Muscle layer of colon (tissue), 2 donors: ENCODE measurements at regions not wholly inside any gene's neighbourhood (a gene's known extent, or its start where the extent isn't known, plus 50 kb on each side); places are given as distances from the start of the nearest gene placed in this dataset.

Source experiments
- H3K27ac ChIP-seq: one replicate; pipeline ENCODE4 v1.7.0; 2013; ENCODE audit warnings: low read depth, mild to moderate bottlenecking, low read length, moderate library complexity
- H3K27me3 ChIP-seq, 2 donors: one replicate each; pipeline ENCODE4 v1.7.0; 2013; ENCODE audit warnings: low read length in 2 of 2, mild to moderate bottlenecking in 2 of 2; ENCODE audit not compliant: insufficient read depth in 2 of 2, control insufficient read depth in 1 of 2
- H3K36me3 ChIP-seq: one replicate; pipeline ENCODE4 v1.7.0; 2013; ENCODE audit warnings: mild to moderate bottlenecking, low read length; ENCODE audit not compliant: insufficient read depth
- H3K4me1 ChIP-seq: one replicate; pipeline ENCODE4 v1.7.0; 2013; ENCODE audit warnings: mild to moderate bottlenecking, low read length; ENCODE audit not compliant: insufficient read depth
- H3K4me3 ChIP-seq, 2 donors: one replicate each; pipeline ENCODE4 v1.7.0; 2013; ENCODE audit warnings: low read length in 2 of 2, low read depth in 1 of 2, mild to moderate bottlenecking in 1 of 2, moderate library complexity in 1 of 2
- H3K9ac ChIP-seq: one replicate; pipeline ENCODE4 v1.7.0; 2013; ENCODE audit warnings: low read length
- H3K9me3 ChIP-seq: one replicate; pipeline ENCODE4 v1.7.0; 2013; ENCODE audit warnings: mild to moderate bottlenecking, low read length
- donor health status: abdominal sarcoma.
- donor health status: Adenocarcinoma of cecum.

DNA sequence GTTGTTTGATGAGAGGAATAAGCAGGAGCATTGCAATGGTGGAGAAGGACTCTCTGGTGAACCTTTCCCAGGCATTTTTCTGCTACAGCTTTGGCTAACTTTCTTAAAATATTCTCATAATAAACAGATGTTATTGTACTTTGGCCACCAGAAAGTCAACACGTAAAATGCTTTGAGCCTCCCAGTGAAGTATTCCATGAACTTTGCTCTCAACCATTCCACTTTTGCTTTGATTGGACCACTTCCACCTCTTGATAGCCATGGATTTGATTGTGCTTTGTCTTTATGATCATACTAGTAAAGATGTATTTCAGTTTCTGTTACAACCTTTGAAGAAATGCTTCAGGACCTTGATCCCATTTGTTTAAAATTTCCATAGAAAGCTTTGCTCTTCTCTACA is 241.1 kb downstream of the TENT5A start:
- Histone ChIP-seq H3K9ac (no peak overlapping the region), H3K27me3 (no peaks in the 10 kb centered on the region), H3K9me3 (no peaks in the 10 kb centered on the region), H3K36me3 (no peaks in the 10 kb centered on the region), H3K27ac (no peak overlapping the region), H3K4me3 (no peak overlapping the region), H3K4me1 (no peaks in the 10 kb centered on the region)

DNA sequence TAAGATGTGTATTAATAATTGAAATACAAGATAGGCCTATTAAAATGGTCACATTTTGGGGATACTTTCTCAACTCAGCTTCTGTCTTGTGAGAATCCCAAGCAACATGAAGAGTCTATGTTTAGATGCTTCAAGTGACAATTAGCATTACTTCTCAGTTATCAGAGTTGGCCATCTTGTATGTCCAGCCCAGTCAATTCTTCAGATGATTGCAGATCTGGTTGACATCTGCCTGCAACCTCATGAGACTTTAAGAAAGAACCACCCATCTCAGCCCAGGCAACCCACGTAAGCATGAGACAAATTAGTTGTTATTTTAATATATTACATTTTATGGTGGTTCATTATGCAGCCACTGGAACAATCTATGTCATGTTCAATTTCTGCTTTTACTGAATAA is 256.5 kb downstream of the TENT5A start:
- no peaks in the 10 kb centered on the region for H3K9me3 ChIP-seq
- no peaks in the 10 kb centered on the region for H3K36me3 ChIP-seq
- no peaks in the 10 kb centered on the region for H3K4me1 ChIP-seq
- no peak overlapping the region for H3K27ac ChIP-seq
- H3K9ac ChIP-seq, result no peak overlapping the region
- no peaks in the 10 kb centered on the region for H3K27me3 ChIP-seq
- H3K4me3 ChIP-seq, result no peak overlapping the region

GRCh38 chr6:81491454-81492101 is 260.9 kb downstream of the TENT5A start:
- no peaks in the 10 kb centered on the region for H3K4me1 ChIP-seq
- no peak overlapping the region for H3K9ac ChIP-seq
- no peaks in the 10 kb centered on the region for H3K9me3 ChIP-seq
- no peaks in the 10 kb centered on the region for H3K27me3 ChIP-seq
- H3K36me3 ChIP-seq, result no peaks in the 10 kb centered on the region
- H3K4me3 ChIP-seq, result no peak overlapping the region
- no peak overlapping the region for H3K27ac ChIP-seq

DNA sequence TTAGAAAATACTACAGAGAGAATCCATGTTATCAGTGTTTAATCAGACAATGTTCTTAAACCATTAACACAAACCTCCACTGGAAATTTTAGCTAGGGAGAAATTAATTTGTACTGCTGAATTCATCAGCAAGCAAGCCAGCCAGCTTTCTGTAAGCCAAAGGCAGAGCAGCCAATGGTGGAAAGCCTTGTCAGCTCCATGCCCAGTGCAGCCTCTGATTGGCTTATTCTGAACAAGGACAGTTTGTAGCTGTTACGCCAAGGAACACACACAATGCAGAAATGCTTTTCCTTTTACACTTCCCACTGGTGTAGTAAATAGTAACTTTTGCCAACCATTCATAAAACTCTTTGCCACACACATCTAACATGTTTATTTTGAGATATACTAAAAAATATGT is 265.0 kb downstream of the TENT5A start:
- H3K4me3 ChIP-seq, result no peak overlapping the region
- H3K9ac ChIP-seq, result no peak overlapping the region
- H3K9me3 ChIP-seq, result no peaks in the 10 kb centered on the region
- H3K27me3 ChIP-seq, result no peaks in the 10 kb centered on the region
- no peak overlapping the region for H3K27ac ChIP-seq
- peaks cover 7% of the 10 kb centered on the region for H3K4me1 ChIP-seq
- H3K36me3 ChIP-seq, result no peaks in the 10 kb centered on the region

- H3K4me3 ChIP-seq, result no peak overlapping the region
- no peaks in the 10 kb centered on the region for H3K9me3 ChIP-seq
- H3K9ac ChIP-seq, result no peak overlapping the region
- H3K27ac ChIP-seq, result no peak overlapping the region
- peaks cover 7% of the 10 kb centered on the region for H3K4me1 ChIP-seq
- H3K27me3 ChIP-seq, result no peaks in the 10 kb centered on the region
- no peaks in the 10 kb centered on the region for H3K36me3 ChIP-seq
These were observed 266.2 kb downstream of the TENT5A start for GRCh38 chr6:81486234-81486633.

DNA sequence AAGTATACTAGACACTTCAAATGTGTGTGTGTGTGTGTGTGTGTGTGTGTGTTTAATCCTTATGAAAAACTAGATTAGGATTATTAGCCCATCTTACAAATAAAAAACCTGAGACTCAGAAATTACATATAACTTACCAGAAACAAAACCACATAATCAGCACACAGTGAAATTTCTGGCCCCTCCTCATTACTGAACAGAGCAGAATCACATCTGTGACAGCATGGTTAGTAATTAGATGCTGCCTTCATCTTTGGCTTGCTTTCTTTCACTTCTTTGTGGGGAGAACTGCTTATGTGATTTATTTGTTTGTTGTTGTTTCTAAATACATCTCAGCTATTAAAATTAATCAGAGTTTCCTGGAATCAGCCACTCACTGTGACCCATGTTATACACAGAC is 267.1 kb downstream of the TENT5A start:
- Histone ChIP-seq H3K4me3 (no peak overlapping the region), H3K4me1 (peaks cover 7% of the 10 kb centered on the region), H3K27me3 (no peaks in the 10 kb centered on the region), H3K9me3 (no peaks in the 10 kb centered on the region), H3K27ac (no peak overlapping the region), H3K9ac (no peak overlapping the region), H3K36me3 (no peaks in the 10 kb centered on the region)

GRCh38 chr6:81484251-81484650 is 268.2 kb downstream of the TENT5A start:
- H3K27me3 ChIP-seq, result no peaks in the 10 kb centered on the region
- H3K4me3 ChIP-seq, result no peak overlapping the region
- H3K36me3 ChIP-seq, result no peaks in the 10 kb centered on the region
- H3K9me3 ChIP-seq, result no peaks in the 10 kb centered on the region
- H3K9ac ChIP-seq, result no peak overlapping the region
- H3K4me1 ChIP-seq, result peaks cover 7% of the 10 kb centered on the region
- no peak overlapping the region for H3K27ac ChIP-seq

DNA sequence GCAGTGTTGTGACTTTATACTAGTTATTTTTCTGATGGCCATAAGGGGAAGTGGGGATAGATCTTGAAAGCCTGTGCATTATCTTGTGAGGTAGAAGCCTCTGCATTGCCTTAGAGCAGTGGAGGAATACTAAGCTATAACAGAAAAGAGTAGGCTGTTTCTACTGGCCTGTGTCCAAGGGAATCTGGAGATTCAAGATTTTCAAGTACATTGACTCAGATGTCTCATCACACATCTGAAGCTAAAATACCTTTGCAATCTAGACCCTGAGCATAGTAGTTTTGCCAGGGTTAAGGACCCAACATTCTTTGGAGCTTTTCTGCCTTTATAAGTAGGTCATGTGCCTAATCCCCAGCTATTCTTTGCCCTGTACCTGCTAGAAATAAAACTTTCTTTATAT is 272.3 kb downstream of the TENT5A start:
- no peaks in the 10 kb centered on the region for H3K36me3 ChIP-seq

GRCh38 chr6:81476881-81477280 is 275.6 kb downstream of the TENT5A start:
- no peaks in the 10 kb centered on the region for H3K9me3 ChIP-seq
- H3K27ac ChIP-seq, result no peak overlapping the region

More for the DNA sequence above, 272.3 kb downstream of the TENT5A start:
- H3K4me1 ChIP-seq, result peaks cover 7% of the 10 kb centered on the region
- H3K27ac ChIP-seq, result no peak overlapping the region
- no peak overlapping the region for H3K9ac ChIP-seq
- H3K27me3 ChIP-seq, result no peaks in the 10 kb centered on the region
- H3K9me3 ChIP-seq, result no peaks in the 10 kb centered on the region
- no peak overlapping the region for H3K4me3 ChIP-seq

DNA sequence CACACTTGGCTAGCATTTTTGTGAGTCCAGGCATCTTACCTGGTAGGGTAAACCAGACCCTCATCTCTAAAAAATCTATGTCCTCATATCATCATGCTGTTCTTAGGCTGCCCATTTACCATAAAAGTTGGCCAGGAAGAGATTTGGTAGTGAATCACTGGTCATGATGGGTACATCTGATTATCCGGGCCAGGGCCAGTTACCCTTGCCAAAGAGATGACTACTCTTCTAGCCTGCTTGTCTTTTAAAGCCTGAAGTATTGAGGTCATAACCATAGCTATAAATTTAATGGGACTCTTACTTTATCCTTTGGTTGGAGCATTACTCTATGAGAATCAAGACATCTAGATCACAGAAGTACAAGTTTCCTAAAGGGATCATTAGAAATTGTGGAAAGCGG is 276.8 kb downstream of the TENT5A start:
- no peaks in the 10 kb centered on the region for H3K27me3 ChIP-seq
- no peak overlapping the region for H3K9ac ChIP-seq
- H3K36me3 ChIP-seq, result no peaks in the 10 kb centered on the region
- H3K27ac ChIP-seq, result no peak overlapping the region
- H3K4me3 ChIP-seq, result no peak overlapping the region
- no peaks in the 10 kb centered on the region for H3K4me1 ChIP-seq
- no peaks in the 10 kb centered on the region for H3K9me3 ChIP-seq

More at GRCh38 chr6:81476881-81477280, 275.6 kb downstream of the TENT5A start:
- no peaks in the 10 kb centered on the region for H3K4me1 ChIP-seq
- no peak overlapping the region for H3K4me3 ChIP-seq
- H3K36me3 ChIP-seq, result no peaks in the 10 kb centered on the region
- H3K9ac ChIP-seq, result no peak overlapping the region
- H3K27me3 ChIP-seq, result no peaks in the 10 kb centered on the region

- Histone ChIP-seq H3K4me3 (no peak overlapping the region), H3K27me3 (no peaks in the 10 kb centered on the region), H3K36me3 (no peaks in the 10 kb centered on the region), H3K9me3 (no peaks in the 10 kb centered on the region), H3K9ac (no peak overlapping the region), H3K4me1 (no peaks in the 10 kb centered on the region), H3K27ac (no peak overlapping the region)
These were observed 286.6 kb downstream of the TENT5A start for GRCh38 chr6:81465859-81466258.

DNA sequence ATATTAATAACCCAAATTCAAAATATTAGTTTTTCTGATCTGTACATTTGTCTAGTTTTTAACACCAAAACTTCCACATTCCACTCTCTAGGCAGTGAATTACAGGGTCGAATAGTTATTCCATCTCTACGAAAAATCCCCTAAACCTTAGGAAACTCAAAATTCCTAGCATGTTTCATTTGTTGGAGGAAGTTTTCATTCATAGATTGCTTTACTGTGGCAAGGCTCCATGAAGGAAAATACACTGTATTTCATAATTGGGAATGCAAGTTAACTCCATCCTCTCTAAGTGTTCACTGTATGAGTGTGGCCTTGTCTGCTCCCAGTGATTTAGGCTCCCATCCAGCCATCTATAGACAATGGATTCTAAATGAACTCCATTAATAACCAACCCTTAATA is 296.1 kb downstream of the TENT5A start:
- H3K9ac ChIP-seq, result no peak overlapping the region
- no peaks in the 10 kb centered on the region for H3K4me1 ChIP-seq
- H3K9me3 ChIP-seq, result no peaks in the 10 kb centered on the region
- no peak overlapping the region for H3K27ac ChIP-seq
- H3K27me3 ChIP-seq, result no peaks in the 10 kb centered on the region
- no peak overlapping the region for H3K4me3 ChIP-seq
- H3K36me3 ChIP-seq, result no peaks in the 10 kb centered on the region
